Right lobe of liver (tissue), 4 donors: ENCODE measurements at regions not wholly inside any gene's neighbourhood (a gene's known extent, or its start where the extent isn't known, plus 50 kb on each side); places are given as distances from the start of the nearest gene placed in this dataset.

Experiments used
- POLR2A ChIP-seq: fragments of 450-650 bp; IDR thresholded peaks from one replicate; pipeline ENCODE4 v1.6.1; 2017; ENCODE audit warnings: antibody characterized with exemption, mild to moderate bottlenecking
- TF ChIP-seq, protein P1 (sequence below), 4 donors: fragments of 200-600 bp in 3 of 4; fragments of 450-650 bp in 1 of 4; IDR thresholded peaks; one replicate each; pipeline versions ENCODE4 v1.5.1 to v1.8.0; 2016 to 2022; ENCODE audit warnings: antibody characterized with exemption in 4 of 4, mild to moderate bottlenecking in 2 of 4
- donor health status: DM: no; HTN: no; CAD: no.
- donor health status: DM: no; HTN: no; CAD: no.
- donor health status: DM: no; HTN: yes; CAD: no.

DNA sequence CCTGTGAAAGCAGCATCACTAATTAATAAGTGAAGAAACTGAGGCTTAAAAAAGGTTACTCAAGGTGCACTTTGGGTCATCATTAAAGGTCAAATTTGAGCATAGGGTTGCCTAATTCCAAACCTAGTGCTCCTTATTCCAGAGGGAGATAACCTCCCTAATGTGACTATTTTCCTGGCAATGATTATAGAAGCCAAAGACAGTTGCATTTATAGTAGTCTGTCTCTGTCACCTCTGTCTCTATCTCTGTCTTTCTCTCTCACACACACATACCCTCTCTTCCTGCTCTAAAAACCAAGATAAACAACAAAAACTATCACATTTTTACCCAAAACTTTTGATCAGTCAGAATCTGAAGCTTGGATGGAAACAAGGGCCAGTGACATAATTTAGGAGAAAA is 172.0 kb upstream of the LMCD1 start:
- TF ChIP-seq, protein P1, sequence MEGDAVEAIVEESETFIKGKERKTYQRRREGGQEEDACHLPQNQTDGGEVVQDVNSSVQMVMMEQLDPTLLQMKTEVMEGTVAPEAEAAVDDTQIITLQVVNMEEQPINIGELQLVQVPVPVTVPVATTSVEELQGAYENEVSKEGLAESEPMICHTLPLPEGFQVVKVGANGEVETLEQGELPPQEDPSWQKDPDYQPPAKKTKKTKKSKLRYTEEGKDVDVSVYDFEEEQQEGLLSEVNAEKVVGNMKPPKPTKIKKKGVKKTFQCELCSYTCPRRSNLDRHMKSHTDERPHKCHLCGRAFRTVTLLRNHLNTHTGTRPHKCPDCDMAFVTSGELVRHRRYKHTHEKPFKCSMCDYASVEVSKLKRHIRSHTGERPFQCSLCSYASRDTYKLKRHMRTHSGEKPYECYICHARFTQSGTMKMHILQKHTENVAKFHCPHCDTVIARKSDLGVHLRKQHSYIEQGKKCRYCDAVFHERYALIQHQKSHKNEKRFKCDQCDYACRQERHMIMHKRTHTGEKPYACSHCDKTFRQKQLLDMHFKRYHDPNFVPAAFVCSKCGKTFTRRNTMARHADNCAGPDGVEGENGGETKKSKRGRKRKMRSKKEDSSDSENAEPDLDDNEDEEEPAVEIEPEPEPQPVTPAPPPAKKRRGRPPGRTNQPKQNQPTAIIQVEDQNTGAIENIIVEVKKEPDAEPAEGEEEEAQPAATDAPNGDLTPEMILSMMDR (IDR thresholded peaks at IDR 0.05): no peak
- no peak for TF ChIP-seq POLR2A
